CD4-positive, alpha-beta T cell (primary cell): ENCODE measurements at regions not wholly inside any gene's neighbourhood (a gene's known extent, or its start where the extent isn't known, plus 50 kb on each side); places are given as distances from the start of the nearest gene placed in this dataset.

Source experiments
- ATAC-seq: fragments of 200-7000 bp; cut with Tn5 transposase; one replicate; pipeline ENCODE4 v1.10.0; 2022; ENCODE audit warnings: mild to moderate bottlenecking; ENCODE audit not compliant: poor library complexity
- CTCF ChIA-PET: fragments of 350-600 bp; sonication (Branson Sonifier 250); formaldehyde crosslinking; loops from one replicate; lab custom pipeline; 2021; ENCODE audit warnings: antibody characterized with exemption, inconsistent platforms; lab: Charles Lee
- POLR2A ChIA-PET: fragments of 350-600 bp; sonication (Branson Sonifier 250); formaldehyde crosslinking; loops from one replicate; lab custom pipeline; 2021; ENCODE audit warnings: antibody characterized with exemption, inconsistent platforms; lab: Charles Lee
- DNase-seq, 14 experiments: peaks; one replicate each; pipeline ENCODE4 v3.0.0-alpha.2; 2013 to 2020; ENCODE audit warnings: mixed read lengths in 2 of 14
- H3K27ac ChIP-seq, 2 donors: one replicate each; pipeline versions ENCODE4 v1.5.1 to v1.7.0; 2013; ENCODE audit warnings: low read length in 2 of 2, low read depth in 1 of 2, mild to moderate bottlenecking in 1 of 2
- H3K27me3 ChIP-seq, 2 experiments: 1 replicate in 1 of 2; 2 replicates in 1 of 2; pipeline versions ENCODE4 v1.6.1 to v1.7.0; 2013; ENCODE audit warnings: low read length in 2 of 2, control low read depth in 1 of 2, mild to moderate bottlenecking in 1 of 2, moderate library complexity in 1 of 2; ENCODE audit not compliant: insufficient read depth in 2 of 2, control insufficient read depth in 1 of 2
- H3K36me3 ChIP-seq: one replicate; pipeline ENCODE4 v1.6.1; 2013; ENCODE audit warnings: low read length, control low read depth; ENCODE audit not compliant: insufficient read depth
- H3K4me1 ChIP-seq: one replicate; pipeline ENCODE4 v1.6.1; 2013; ENCODE audit warnings: low read length, control low read depth; ENCODE audit not compliant: insufficient read depth
- H3K4me3 ChIP-seq: one replicate; pipeline ENCODE4 v1.5.1; 2013; ENCODE audit warnings: mild to moderate bottlenecking, low read length, moderate library complexity
- H3K9me3 ChIP-seq, 2 experiments: 1 replicate in 1 of 2; 2 replicates in 1 of 2; pipeline versions ENCODE4 v1.6.1 to v1.7.0; 2013; ENCODE audit warnings: low read length in 2 of 2, mild to moderate bottlenecking in 2 of 2, control low read depth in 1 of 2, moderate library complexity in 1 of 2; ENCODE audit not compliant: control insufficient read depth in 1 of 2, insufficient read depth in 1 of 2
- H3K27ac Mint-ChIP-seq: one replicate; pipeline ENCODE4 v1.8.0; 2020; ENCODE audit warnings: mixed read lengths
- H3K27me3 Mint-ChIP-seq: one replicate; pipeline ENCODE4 v1.8.0; 2021; ENCODE audit warnings: mixed read lengths
- H3K36me3 Mint-ChIP-seq: one replicate; pipeline ENCODE4 v1.8.0; 2021; ENCODE audit warnings: low read depth, mixed read lengths
- H3K4me1 Mint-ChIP-seq: one replicate; pipeline ENCODE4 v1.8.0; 2021; ENCODE audit warnings: low read depth, mixed read lengths
- H3K4me3 Mint-ChIP-seq: one replicate; pipeline ENCODE4 v1.8.0; 2020; ENCODE audit warnings: mild to moderate bottlenecking, mixed read lengths
- H3K9me3 Mint-ChIP-seq: one replicate; pipeline ENCODE4 v1.8.0; 2020; ENCODE audit warnings: mixed read lengths
- intact Hi-C, 2 experiments: fragments of 100-400 bp; cut with DNase I in 1 of 2; cut with micrococcal nuclease in 1 of 2; formaldehyde crosslinking; loops; one replicate each; pipeline versions ENCODE4 v1.15.1 to v1.9.0; 2023 to 2025; cut with DNase I, micrococcal nuclease
- TF ChIP-seq, protein P1 (sequence below): fragments of 200-600 bp; IDR thresholded peaks from one replicate; pipeline ENCODE4 v1.8.0; 2022; ENCODE audit warnings: antibody characterized with exemption, mild to moderate bottlenecking

DNA sequence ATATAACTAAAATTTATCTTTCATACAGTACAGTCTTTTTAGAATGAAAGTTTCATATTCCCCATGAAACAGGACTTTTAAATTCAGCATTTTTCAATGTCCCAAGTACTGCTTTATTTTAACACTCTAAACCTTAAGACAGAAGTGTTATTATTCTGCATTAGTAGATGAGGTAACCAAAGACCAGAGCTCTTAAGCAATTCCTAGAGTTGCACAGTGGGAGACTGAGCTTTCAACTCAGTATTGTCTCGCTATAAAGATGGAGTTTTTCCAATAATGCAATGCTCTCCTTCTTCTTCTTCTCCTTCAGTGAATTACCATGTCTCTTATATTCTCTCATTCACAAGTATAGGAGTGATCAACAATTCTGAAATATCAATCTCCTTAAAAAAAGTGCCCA, 479.7 kb downstream of the CETN3 start:
- Histone ChIP-seq H3K9me3 (no peaks in the 10 kb centered on the region), H3K4me3 (no peak overlapping the region), H3K27me3 (no peaks in the 10 kb centered on the region), H3K4me1 (no peaks in the 10 kb centered on the region), H3K27ac (no peak overlapping the region), H3K36me3 (no peaks in the 10 kb centered on the region)
- H3K4me1 Mint-ChIP-seq = no peaks in the 10 kb centered on the region
- CTCF ChIA-PET = no interaction called here
- H3K9me3 Mint-ChIP-seq = peaks cover 12% of the 10 kb centered on the region
- no peaks in the 10 kb centered on the region for H3K27me3 Mint-ChIP-seq
- ATAC-seq = no peak
- POLR2A ChIA-PET = no interaction called here
- DNase-seq = no peak
- H3K36me3 Mint-ChIP-seq = no peaks in the 10 kb centered on the region
- TF ChIP-seq, protein P1, sequence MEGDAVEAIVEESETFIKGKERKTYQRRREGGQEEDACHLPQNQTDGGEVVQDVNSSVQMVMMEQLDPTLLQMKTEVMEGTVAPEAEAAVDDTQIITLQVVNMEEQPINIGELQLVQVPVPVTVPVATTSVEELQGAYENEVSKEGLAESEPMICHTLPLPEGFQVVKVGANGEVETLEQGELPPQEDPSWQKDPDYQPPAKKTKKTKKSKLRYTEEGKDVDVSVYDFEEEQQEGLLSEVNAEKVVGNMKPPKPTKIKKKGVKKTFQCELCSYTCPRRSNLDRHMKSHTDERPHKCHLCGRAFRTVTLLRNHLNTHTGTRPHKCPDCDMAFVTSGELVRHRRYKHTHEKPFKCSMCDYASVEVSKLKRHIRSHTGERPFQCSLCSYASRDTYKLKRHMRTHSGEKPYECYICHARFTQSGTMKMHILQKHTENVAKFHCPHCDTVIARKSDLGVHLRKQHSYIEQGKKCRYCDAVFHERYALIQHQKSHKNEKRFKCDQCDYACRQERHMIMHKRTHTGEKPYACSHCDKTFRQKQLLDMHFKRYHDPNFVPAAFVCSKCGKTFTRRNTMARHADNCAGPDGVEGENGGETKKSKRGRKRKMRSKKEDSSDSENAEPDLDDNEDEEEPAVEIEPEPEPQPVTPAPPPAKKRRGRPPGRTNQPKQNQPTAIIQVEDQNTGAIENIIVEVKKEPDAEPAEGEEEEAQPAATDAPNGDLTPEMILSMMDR = no peak
- intact Hi-C loops = no loop called here
- no peak overlapping the region for H3K27ac Mint-ChIP-seq
- no peak overlapping the region for H3K4me3 Mint-ChIP-seq

DNA sequence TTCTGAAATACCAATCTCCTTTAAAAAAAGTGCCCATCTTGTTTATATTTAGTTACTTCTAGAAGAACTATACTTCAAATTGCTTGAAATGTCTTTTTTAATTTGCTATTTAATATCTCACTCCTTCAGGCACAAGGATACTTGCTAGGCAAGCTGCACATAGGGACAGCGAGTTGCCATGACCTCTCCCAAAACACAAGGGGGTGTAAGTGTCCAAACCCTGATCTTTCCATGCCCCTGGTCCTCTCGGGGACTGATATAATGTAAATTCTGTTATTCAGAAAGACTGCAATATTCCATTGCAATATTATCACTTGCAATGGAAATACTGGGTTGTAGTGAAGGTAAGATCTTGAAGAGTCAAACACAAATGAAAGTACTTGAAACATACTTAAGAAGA, 480.4 kb downstream of the CETN3 start:
- Mint-ChIP-seq H3K36me3 (no peaks in the 10 kb centered on the region), H3K4me1 (no peaks in the 10 kb centered on the region), H3K9me3 (peaks cover 12% of the 10 kb centered on the region), H3K27ac (no peak overlapping the region), H3K27me3 (no peaks in the 10 kb centered on the region), H3K4me3 (no peak overlapping the region)
- intact Hi-C loops = no loop called here
- H3K27me3 ChIP-seq = no peaks in the 10 kb centered on the region
- no peak overlapping the region for H3K27ac ChIP-seq
- ChIA-PET POLR2A (no interaction called here), CTCF (no interaction called here)
- TF ChIP-seq, protein P1 = no peak
- DNase-seq (no peak), ATAC-seq (no peak)
- no peaks in the 10 kb centered on the region for H3K36me3 ChIP-seq
- H3K9me3 ChIP-seq = no peaks in the 10 kb centered on the region
- H3K4me3 ChIP-seq = no peak overlapping the region
- no peaks in the 10 kb centered on the region for H3K4me1 ChIP-seq

- no peak overlapping the region for H3K27ac Mint-ChIP-seq
- Histone ChIP-seq H3K9me3 (no peaks in the 10 kb centered on the region), H3K27ac (no peak overlapping the region), H3K4me3 (no peak overlapping the region), H3K4me1 (no peaks in the 10 kb centered on the region), H3K36me3 (no peaks in the 10 kb centered on the region), H3K27me3 (no peaks in the 10 kb centered on the region)
- peaks cover 3% of the 10 kb centered on the region for H3K9me3 Mint-ChIP-seq
- intact Hi-C loops = no loop called here
- DNase-seq = no peak
- H3K4me1 Mint-ChIP-seq = no peaks in the 10 kb centered on the region
- ChIA-PET CTCF (no interaction called here), POLR2A (no interaction called here)
- ATAC-seq = no peak
- TF ChIP-seq, protein P1 = no peak
- H3K36me3 Mint-ChIP-seq = no peaks in the 10 kb centered on the region
- H3K4me3 Mint-ChIP-seq = no peak overlapping the region
- H3K27me3 Mint-ChIP-seq = no peaks in the 10 kb centered on the region
These were observed 487.4 kb downstream of the CETN3 start for GRCh38 chr5:89922161-89922560.
